ENCODE measurements at regions not wholly inside any gene's neighbourhood (a gene's known extent, or its start where the extent isn't known, plus 50 kb on each side); places are given as distances from the start of the nearest gene placed in this dataset.
A peak's percentile ranks its signal among the peaks of the same experiment; 100 is the strongest.

GRCh38 chr6:146990821-146991798, 213.1 kb upstream of the STXBP5 start:
- no peak for FAIRE-seq

- FAIRE-seq, result no peak
Observed at GRCh38 chr6:146997062-146997461, 207.2 kb upstream of the STXBP5 start.

GRCh38 chr6:146999766-147000165, 204.5 kb upstream of the STXBP5 start:
- FAIRE-seq, result no peak

- FAIRE-seq, result no peak
Observed at GRCh38 chr6:147000545-147001488, 203.4 kb upstream of the STXBP5 start.

GRCh38 chr6:147001621-147002020, 202.6 kb upstream of the STXBP5 start:
- FAIRE-seq, result no peak

- FAIRE-seq, result no peak
Observed at GRCh38 chr6:147003186-147003585, 201.0 kb upstream of the STXBP5 start.

GRCh38 chr6:147005499-147005898, 198.7 kb upstream of the STXBP5 start:
- no peak for FAIRE-seq

- FAIRE-seq, result no peak
Observed at GRCh38 chr6:147007441-147007840, 196.8 kb upstream of the STXBP5 start.

- FAIRE-seq, result no peak
Observed at GRCh38 chr6:147009358-147009757, 194.9 kb upstream of the STXBP5 start.

- no peak for FAIRE-seq
Observed at GRCh38 chr6:147015674-147016073, 188.5 kb upstream of the STXBP5 start.

GRCh38 chr6:147016440-147016839, 187.8 kb upstream of the STXBP5 start:
- no peak for FAIRE-seq

- no peak for FAIRE-seq
Observed at GRCh38 chr6:147017153-147017552, 187.1 kb upstream of the STXBP5 start.

- FAIRE-seq, result no peak
Observed at GRCh38 chr6:147019001-147019400, 185.2 kb upstream of the STXBP5 start.

- no peak for FAIRE-seq
Observed at GRCh38 chr6:147022041-147022440, 182.2 kb upstream of the STXBP5 start.

GRCh38 chr6:147023148-147023547, 181.1 kb upstream of the STXBP5 start:
- FAIRE-seq, result no peak

- FAIRE-seq, result no peak
Observed at GRCh38 chr6:147023581-147023980, 180.6 kb upstream of the STXBP5 start.

GRCh38 chr6:147029923-147030322, 174.3 kb upstream of the STXBP5 start:
- peak; percentile 74 for FAIRE-seq

GRCh38 chr6:147033267-147033666, 170.9 kb upstream of the STXBP5 start:
- no peak for FAIRE-seq

GRCh38 chr6:147035886-147036285, 168.3 kb upstream of the STXBP5 start:
- no peak for FAIRE-seq

GRCh38 chr6:147037881-147038280, 166.3 kb upstream of the STXBP5 start:
- FAIRE-seq, result no peak

- FAIRE-seq, result peak; percentile 82
Observed at GRCh38 chr6:147040121-147040910, 163.9 kb upstream of the STXBP5 start.

GRCh38 chr6:147042679-147043078, 161.5 kb upstream of the STXBP5 start:
- FAIRE-seq, result no peak
